ENCODE measurements at regions not wholly inside any gene's neighbourhood (a gene's known extent, or its start where the extent isn't known, plus 50 kb on each side); places are given as distances from the start of the nearest gene placed in this dataset.

DNA sequence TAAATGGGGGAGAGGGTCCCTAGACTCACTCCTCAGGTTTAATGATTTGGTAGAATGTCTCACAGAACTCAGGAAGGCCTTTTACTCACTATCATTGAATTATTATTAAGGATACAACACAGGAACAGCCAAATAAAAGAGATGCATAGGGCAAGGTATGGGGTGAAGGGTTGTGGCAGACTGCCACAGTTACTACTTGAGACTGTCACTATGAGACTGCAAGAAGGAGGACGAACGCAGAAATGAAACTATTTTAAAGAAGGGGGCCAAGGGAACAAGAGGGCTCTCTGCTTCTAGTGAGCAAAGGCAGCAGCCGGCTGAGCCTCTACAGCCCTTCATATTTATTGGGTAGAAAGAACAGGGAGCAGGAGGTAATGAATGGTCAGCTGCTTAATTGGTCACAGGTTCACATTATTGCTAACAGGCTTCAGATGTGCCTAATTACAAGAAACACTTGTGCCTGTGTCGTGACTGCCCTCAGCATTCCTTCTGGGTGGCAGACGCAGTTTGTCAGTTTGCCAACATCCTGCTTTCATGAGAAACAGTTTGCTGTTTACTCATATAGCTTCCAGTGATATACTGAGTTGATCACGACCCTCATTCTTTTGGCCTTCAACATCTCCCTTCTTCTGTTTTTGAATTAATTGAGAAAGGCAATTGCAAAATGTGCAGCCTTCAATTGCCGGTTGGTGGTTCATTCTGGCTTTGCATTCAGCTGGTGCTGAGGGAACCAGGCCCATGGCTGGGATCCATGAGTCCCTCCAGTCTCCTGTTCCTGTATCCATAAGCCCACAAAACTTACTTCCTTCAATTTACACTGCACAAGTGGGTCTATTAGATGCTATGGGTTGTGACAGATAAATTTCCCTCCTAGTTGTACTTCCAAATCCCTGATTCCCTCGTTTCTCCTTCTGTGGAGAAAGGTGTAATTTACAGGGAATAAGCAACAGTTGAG is 82.8 kb upstream of the PLEKHG7 start:
- TF ChIP-seq POLR2AphosphoS5 (IDR thresholded peaks at IDR 0.05; ENCODE audit: borderline replicate concordance, low read depth, low read length): no peak
- no peak for TF ChIP-seq EZH2 (IDR thresholded peaks at IDR 0.05)
